ENCODE measurements at regions not wholly inside any gene's neighbourhood (a gene's known extent, or its start where the extent isn't known, plus 50 kb on each side); places are given as distances from the start of the nearest gene placed in this dataset.

- no peak overlapping the region for H3K4me3 ChIP-seq
- no peaks in the 10 kb centered on the region for H3K27me3 ChIP-seq (replicated peaks; ENCODE audit: insufficient read depth)
- no peak for TF ChIP-seq CTCF (IDR thresholded peaks at IDR 0.05)
- no peak for TF ChIP-seq POLR2AphosphoS5 (IDR thresholded peaks at IDR 0.05)
- TF ChIP-seq POLR2A (IDR thresholded peaks at IDR 0.05) = no peak
- H3K36me3 ChIP-seq = no peaks in the 10 kb centered on the region
- DNase-seq (ENCODE audit: low spot score) = no peak
- 91% methylated on average over 3 of the region's 3 CpGs for WGBS
- no peaks in the 10 kb centered on the region for H3K9me3 ChIP-seq
- H3K4me1 ChIP-seq (replicated peaks) = no peaks in the 10 kb centered on the region
- intact Hi-C loops (cut with DNase I) = no loop called here
- H3K27ac ChIP-seq = no peak overlapping the region
These were observed 75.0 kb upstream of the PDGFD start for GRCh38 chr11:104238916-104239315.

GRCh38 chr11:104225047-104225446, 61.1 kb upstream of the PDGFD start:
- no peak for TF ChIP-seq POLR2AphosphoS5 (IDR thresholded peaks at IDR 0.05)
- TF ChIP-seq POLR2A (IDR thresholded peaks at IDR 0.05) = no peak
- no peak for TF ChIP-seq CTCF (IDR thresholded peaks at IDR 0.05)
- no peak for DNase-seq (ENCODE audit: low spot score)
- Histone ChIP-seq H3K4me3 (no peak overlapping the region), H3K36me3 (no peaks in the 10 kb centered on the region), H3K27me3 (replicated peaks; ENCODE audit: insufficient read depth) (no peaks in the 10 kb centered on the region), H3K4me1 (replicated peaks) (no peaks in the 10 kb centered on the region), H3K27ac (no peak overlapping the region), H3K9me3 (no peaks in the 10 kb centered on the region)
- 82% methylated on average over 2 of the region's 2 CpGs for WGBS
- intact Hi-C loops (cut with DNase I) = no loop called here

- H3K27ac ChIP-seq = no peak overlapping the region
- H3K9me3 ChIP-seq = no peaks in the 10 kb centered on the region
- H3K36me3 ChIP-seq = no peaks in the 10 kb centered on the region
- WGBS = 84% methylated on average over 4 of the region's 4 CpGs
- no peaks in the 10 kb centered on the region for H3K27me3 ChIP-seq (replicated peaks; ENCODE audit: insufficient read depth)
- H3K4me3 ChIP-seq = no peak overlapping the region
- intact Hi-C loops (cut with DNase I) = no loop called here
- H3K4me1 ChIP-seq (replicated peaks) = no peaks in the 10 kb centered on the region
- no peak for DNase-seq (ENCODE audit: low spot score)
- TF ChIP-seq POLR2AphosphoS5 (IDR thresholded peaks at IDR 0.05) = no peak
- no peak for TF ChIP-seq POLR2A (IDR thresholded peaks at IDR 0.05)
These were observed 58.5 kb upstream of the PDGFD start for GRCh38 chr11:104222464-104222863.

- intact Hi-C loops (cut with DNase I) = no loop called here
- H3K27me3 ChIP-seq (replicated peaks; ENCODE audit: insufficient read depth) = no peaks in the 10 kb centered on the region
- no peak for DNase-seq (ENCODE audit: low spot score)
- no peaks in the 10 kb centered on the region for H3K4me1 ChIP-seq (replicated peaks)
- no peaks in the 10 kb centered on the region for H3K9me3 ChIP-seq
- H3K27ac ChIP-seq = no peak overlapping the region
- TF ChIP-seq POLR2AphosphoS5 (IDR thresholded peaks at IDR 0.05) (no peak), CTCF (IDR thresholded peaks at IDR 0.05) (no peak), POLR2A (IDR thresholded peaks at IDR 0.05) (no peak)
- no peak overlapping the region for H3K4me3 ChIP-seq
- H3K36me3 ChIP-seq = no peaks in the 10 kb centered on the region
These were observed 57.5 kb upstream of the PDGFD start for GRCh38 chr11:104221455-104221854.

- intact Hi-C loops (cut with DNase I) = no loop called here
- H3K9me3 ChIP-seq = no peaks in the 10 kb centered on the region
- no peaks in the 10 kb centered on the region for H3K36me3 ChIP-seq
- TF ChIP-seq POLR2AphosphoS5 (IDR thresholded peaks at IDR 0.05) = no peak
- no peak for TF ChIP-seq POLR2A (IDR thresholded peaks at IDR 0.05)
- TF ChIP-seq CTCF (IDR thresholded peaks at IDR 0.05) = no peak
- DNase-seq (ENCODE audit: low spot score) = no peak
- no peak overlapping the region for H3K27ac ChIP-seq
- H3K27me3 ChIP-seq (replicated peaks; ENCODE audit: insufficient read depth) = no peaks in the 10 kb centered on the region
- WGBS = 69% methylated on average over 3 of the region's 3 CpGs
- H3K4me1 ChIP-seq (replicated peaks) = no peaks in the 10 kb centered on the region
- H3K4me3 ChIP-seq = no peak overlapping the region
These were observed 55.1 kb upstream of the PDGFD start for GRCh38 chr11:104219096-104219495.
